ENCODE measurements at regions not wholly inside any gene's neighbourhood (a gene's known extent, or its start where the extent isn't known, plus 50 kb on each side); places are given as distances from the start of the nearest gene placed in this dataset.

GRCh38 chr2:48114256-48114655, 200.2 kb upstream of the FOXN2 start (continued):
- TF ChIP-seq CHD7 (IDR thresholded peaks at IDR 0.05; ENCODE audit: low read depth, low read length) (no peak), NFE2 (IDR thresholded peaks at IDR 0.05; ENCODE audit: low read depth) (peak; percentile 49), TRIM24 (IDR thresholded peaks at IDR 0.05) (0 out of 4 replicates have a peak, but pooled peaks of 1 of the 2 experiments have one; percentile 18), NCOA4 (IDR thresholded peaks at IDR 0.05; ENCODE audit: partially characterized antibody) (no peak), RBM17 (IDR thresholded peaks at IDR 0.05; ENCODE audit: borderline replicate concordance, low read depth, low read length) (no peak), ZNF830 (CRISPR knock-in tag; IDR thresholded peaks at IDR 0.05) (no peak), ZNF584 (CRISPR knock-in tag; IDR thresholded peaks at IDR 0.05; ENCODE audit: low read depth) (no peak), SRF (CRISPR knock-in tag; IDR thresholded peaks at IDR 0.05) (no peak), ZBTB9 (CRISPR knock-in tag; IDR thresholded peaks at IDR 0.05) (no peak), HDAC1 (IDR thresholded peaks at IDR 0.05) (no peak), CUX1 (CRISPR knock-in tag; IDR thresholded peaks at IDR 0.05) (no peak)

Data from K562 (cell line).